ENCODE measurements at regions not wholly inside any gene's neighbourhood (a gene's known extent, or its start where the extent isn't known, plus 50 kb on each side); places are given as distances from the start of the nearest gene placed in this dataset.

DNA sequence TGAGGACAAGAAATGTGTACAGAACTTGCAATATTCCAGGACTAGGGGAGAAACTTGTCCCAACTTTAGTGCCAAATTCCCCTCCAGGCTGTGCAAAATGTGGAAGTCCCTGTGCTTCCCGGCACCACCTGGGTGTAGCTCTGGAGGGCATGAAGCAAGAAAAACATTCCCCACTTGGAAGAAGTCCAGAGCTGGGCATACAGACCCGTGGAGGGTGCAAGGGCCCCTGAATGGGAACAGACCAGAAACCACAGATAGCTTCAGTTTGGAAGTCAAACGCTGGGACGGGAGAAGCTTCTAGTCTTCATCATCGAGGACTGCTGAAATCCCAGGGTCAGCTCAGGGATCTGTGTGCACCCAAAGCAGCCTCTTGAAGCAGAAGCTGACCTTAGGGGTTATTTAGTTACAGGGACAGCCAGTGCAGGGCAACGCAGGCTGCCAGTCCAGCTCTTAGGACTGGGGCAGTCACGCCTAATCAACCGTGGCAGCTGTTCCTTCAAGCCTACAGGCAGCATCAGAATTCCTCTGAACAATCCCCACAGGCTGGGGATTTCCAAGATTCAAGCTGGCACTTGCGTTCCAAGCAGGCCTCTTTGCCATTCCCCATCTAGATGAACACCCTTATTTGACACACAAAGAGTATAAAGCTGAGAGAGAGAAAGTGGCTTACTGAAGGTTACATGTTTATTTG, 269.4 kb downstream of the LOXHD1 start:
- TF ChIP-seq EZH2 (IDR thresholded peaks at IDR 0.05; ENCODE audit: low read depth) (no peak), CTCF (conservative IDR thresholded peaks at IDR 0.05) (no peak)
